ENCODE measurements at regions not wholly inside any gene's neighbourhood (a gene's known extent, or its start where the extent isn't known, plus 50 kb on each side); places are given as distances from the start of the nearest gene placed in this dataset.

DNA sequence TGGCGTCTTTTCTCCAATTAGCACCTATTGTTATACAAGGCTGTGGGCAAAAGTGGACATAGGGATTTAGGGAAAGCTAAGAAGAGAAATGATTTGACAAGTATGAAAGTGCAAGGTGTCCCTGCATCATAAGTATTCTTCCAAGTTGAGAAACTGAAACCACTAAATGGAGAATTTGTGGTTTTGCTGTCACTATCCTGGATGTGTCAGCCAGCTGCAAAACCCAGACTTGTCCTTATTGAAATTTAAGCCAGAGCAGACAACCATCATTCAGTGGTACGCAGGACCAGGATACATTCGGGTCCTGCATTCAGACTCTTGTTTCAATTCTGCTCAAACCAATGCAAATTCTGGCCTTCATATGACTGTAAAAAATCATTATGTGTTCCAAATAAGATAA is 384.8 kb upstream of the TGFBR2 start:
- no peak overlapping the region for H3K4me3 ChIP-seq (ENCODE audit: low read depth, low read length)
- no peak for DNase-seq (ENCODE audit: low read depth, low spot score)
- POLR2A ChIA-PET, result no interaction called here
- H3K27me3 ChIP-seq (ENCODE audit: control insufficient read depth, insufficient read depth, low read length), result no peaks in the 10 kb centered on the region
- TF ChIP-seq, protein P1, sequence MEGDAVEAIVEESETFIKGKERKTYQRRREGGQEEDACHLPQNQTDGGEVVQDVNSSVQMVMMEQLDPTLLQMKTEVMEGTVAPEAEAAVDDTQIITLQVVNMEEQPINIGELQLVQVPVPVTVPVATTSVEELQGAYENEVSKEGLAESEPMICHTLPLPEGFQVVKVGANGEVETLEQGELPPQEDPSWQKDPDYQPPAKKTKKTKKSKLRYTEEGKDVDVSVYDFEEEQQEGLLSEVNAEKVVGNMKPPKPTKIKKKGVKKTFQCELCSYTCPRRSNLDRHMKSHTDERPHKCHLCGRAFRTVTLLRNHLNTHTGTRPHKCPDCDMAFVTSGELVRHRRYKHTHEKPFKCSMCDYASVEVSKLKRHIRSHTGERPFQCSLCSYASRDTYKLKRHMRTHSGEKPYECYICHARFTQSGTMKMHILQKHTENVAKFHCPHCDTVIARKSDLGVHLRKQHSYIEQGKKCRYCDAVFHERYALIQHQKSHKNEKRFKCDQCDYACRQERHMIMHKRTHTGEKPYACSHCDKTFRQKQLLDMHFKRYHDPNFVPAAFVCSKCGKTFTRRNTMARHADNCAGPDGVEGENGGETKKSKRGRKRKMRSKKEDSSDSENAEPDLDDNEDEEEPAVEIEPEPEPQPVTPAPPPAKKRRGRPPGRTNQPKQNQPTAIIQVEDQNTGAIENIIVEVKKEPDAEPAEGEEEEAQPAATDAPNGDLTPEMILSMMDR (IDR thresholded peaks at IDR 0.05; ENCODE audit: low read depth, low read length), result no peak
- no peak overlapping the region for H3K27ac ChIP-seq (ENCODE audit: low read depth, low read length)
- CTCF ChIA-PET, result interaction anchor here (1.9 kb wide), 1 partner anchor 23 kb away, joined by 7 read pairs; no protein-coding TSS in a partner anchor
- no peaks in the 10 kb centered on the region for H3K9me3 ChIP-seq (ENCODE audit: control insufficient read depth, insufficient read depth, low read length)

DNA sequence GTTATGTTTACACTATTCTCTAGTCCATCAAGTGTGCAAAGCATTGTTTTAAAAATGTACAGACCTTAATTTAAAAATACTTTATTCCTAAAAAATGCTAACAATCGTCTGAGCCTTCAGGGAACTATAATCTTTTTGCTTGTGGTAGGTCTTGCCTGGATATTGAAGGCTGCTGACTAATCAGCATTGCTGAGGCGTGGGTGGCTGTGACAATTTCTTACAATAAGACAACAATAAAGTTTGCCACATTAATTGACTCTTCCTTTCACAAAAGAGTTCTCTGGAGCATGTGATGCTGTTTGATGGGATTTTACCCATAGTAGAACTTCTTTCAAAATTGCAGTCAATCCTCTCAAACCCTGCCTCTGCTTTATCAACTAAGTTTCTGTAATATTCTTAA is 384.0 kb upstream of the TGFBR2 start:
- Histone ChIP-seq H3K9me3 (ENCODE audit: control insufficient read depth, insufficient read depth, low read length) (no peaks in the 10 kb centered on the region), H3K27ac (ENCODE audit: low read depth, low read length) (no peak overlapping the region), H3K27me3 (ENCODE audit: control insufficient read depth, insufficient read depth, low read length) (no peaks in the 10 kb centered on the region), H3K4me3 (ENCODE audit: low read depth, low read length) (no peak overlapping the region)
- no peak for DNase-seq (ENCODE audit: low read depth, low spot score)
- POLR2A ChIA-PET, result no interaction called here
- CTCF ChIA-PET, result no interaction called here
- TF ChIP-seq, protein P1 (IDR thresholded peaks at IDR 0.05; ENCODE audit: low read depth, low read length), result no peak

DNA sequence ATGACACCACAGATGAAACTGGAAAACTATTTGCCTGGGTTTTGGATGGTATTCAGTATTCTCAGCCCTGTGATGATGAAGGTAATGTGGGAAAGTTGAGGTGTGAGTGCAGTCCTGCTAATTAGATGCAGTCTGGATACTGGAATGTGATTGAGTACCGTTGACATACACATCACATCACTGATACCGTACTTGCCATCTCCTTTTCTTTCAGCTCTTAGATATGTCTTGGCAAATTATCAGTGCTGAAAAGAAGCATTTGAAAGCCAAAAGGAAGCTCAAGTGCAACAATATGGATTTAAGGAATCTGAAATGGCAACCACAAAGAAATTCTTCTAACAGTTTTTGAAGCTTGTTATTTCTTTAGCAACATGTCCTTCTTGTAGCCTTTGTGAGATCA is 381.4 kb upstream of the TGFBR2 start:
- ChIA-PET POLR2A (no interaction called here), CTCF (no interaction called here)
- Histone ChIP-seq H3K4me3 (ENCODE audit: low read depth, low read length) (no peak overlapping the region), H3K27me3 (ENCODE audit: control insufficient read depth, insufficient read depth, low read length) (no peaks in the 10 kb centered on the region), H3K27ac (ENCODE audit: low read depth, low read length) (no peak overlapping the region), H3K9me3 (ENCODE audit: control insufficient read depth, insufficient read depth, low read length) (no peaks in the 10 kb centered on the region)
- no peak for DNase-seq (ENCODE audit: low read depth, low spot score)
- TF ChIP-seq, protein P1 (IDR thresholded peaks at IDR 0.05; ENCODE audit: low read depth, low read length), result no peak

DNA sequence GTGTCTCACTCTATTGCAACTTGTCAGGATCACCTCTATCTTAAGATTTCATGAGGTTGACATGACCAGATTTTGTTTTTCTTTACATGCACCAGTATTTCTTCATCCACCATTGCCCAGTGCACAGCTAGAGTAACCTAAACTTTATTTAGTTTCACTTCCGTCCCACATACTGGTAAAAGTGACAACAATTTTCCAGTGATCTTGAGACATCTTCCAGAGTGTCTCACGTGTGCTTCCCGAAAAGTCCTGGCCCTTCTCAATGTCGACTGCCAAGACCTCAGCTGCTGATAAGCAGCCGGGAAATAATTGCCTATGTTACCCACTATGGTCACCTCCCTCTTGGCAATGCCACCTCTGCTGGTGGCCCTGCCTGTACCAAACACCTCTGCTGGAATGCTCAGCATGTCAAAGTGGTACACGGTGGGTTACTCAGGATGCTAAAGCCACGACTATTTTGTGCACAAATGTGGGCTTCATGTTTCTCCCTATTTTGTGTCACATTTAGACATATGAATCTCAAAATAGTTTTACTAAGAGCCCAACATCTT is 379.7 kb upstream of the TGFBR2 start:
- TF ChIP-seq, protein P1 (IDR thresholded peaks at IDR 0.05; ENCODE audit: low read depth, low read length), result no peak
- H3K4me3 ChIP-seq (ENCODE audit: low read depth, low read length), result no peak overlapping the region
- no peak for DNase-seq (ENCODE audit: low read depth, low spot score)
- ChIA-PET CTCF (interaction anchor here (0.6 kb wide), 1 partner anchor 25 kb away, joined by 5 read pairs; no protein-coding TSS in a partner anchor), POLR2A (no interaction called here)
- H3K27me3 ChIP-seq (ENCODE audit: control insufficient read depth, insufficient read depth, low read length), result no peaks in the 10 kb centered on the region
- H3K27ac ChIP-seq (ENCODE audit: low read depth, low read length), result no peak overlapping the region
- no peaks in the 10 kb centered on the region for H3K9me3 ChIP-seq (ENCODE audit: control insufficient read depth, insufficient read depth, low read length)

DNA sequence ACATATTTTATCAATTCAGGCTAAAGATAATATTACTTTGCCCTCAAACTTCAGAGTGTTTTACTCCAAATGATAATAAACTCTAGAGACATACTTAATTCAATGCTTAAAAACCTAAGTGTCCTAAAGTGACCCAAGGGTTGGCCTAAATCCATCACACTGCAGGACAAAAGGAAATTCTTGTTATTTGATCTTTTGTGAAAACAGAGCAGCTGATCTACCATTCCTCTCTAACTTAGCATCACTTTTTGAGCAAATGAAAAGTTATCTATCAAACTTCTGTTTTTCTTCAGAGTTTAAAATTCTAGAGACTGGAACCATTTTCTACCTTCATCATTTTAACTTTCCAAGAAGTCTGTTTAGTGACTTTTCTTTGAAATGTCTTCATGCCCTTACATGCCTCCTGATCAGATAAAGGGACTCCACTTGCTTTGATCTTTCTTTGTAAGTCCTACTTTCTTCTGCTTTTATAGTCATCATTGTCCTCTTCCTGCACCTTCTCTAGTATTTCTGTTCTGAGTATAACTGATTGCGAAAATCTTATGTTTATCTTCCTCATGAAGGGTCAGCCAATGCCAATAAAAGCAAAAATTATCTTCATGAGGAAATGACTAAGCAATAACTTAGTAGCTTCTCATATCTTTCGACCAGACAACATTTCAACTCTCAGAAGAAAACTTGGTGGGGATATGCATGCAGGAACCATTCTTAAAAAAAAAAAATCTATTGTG is 378.7 kb upstream of the TGFBR2 start:
- Histone ChIP-seq H3K9me3 (ENCODE audit: control insufficient read depth, insufficient read depth, low read length) (no peaks in the 10 kb centered on the region), H3K4me3 (ENCODE audit: low read depth, low read length) (no peak overlapping the region), H3K27me3 (ENCODE audit: control insufficient read depth, insufficient read depth, low read length) (no peaks in the 10 kb centered on the region), H3K27ac (ENCODE audit: low read depth, low read length) (peak overlapping the region; percentile 74)
- TF ChIP-seq, protein P1 (IDR thresholded peaks at IDR 0.05; ENCODE audit: low read depth, low read length), result no peak
- DNase-seq (ENCODE audit: low read depth, low spot score), result peak; percentile 46
- POLR2A ChIA-PET, result no interaction called here
- CTCF ChIA-PET, result no interaction called here

All from AG04450 (cell line).